CD8-positive, alpha-beta memory T cell (primary cell): ENCODE measurements at regions not wholly inside any gene's neighbourhood (a gene's known extent, or its start where the extent isn't known, plus 50 kb on each side); places are given as distances from the start of the nearest gene placed in this dataset.

Source experiments
- CTCF ChIA-PET: fragments of 350-600 bp; sonication (Branson Sonifier 250); formaldehyde crosslinking; loops from one replicate; lab custom pipeline; 2021; ENCODE audit warnings: antibody characterized with exemption; lab: Charles Lee
- POLR2A ChIA-PET: fragments of 350-600 bp; sonication (Branson Sonifier 250); formaldehyde crosslinking; loops from one replicate; lab custom pipeline; 2021; ENCODE audit warnings: antibody characterized with exemption; lab: Charles Lee
- DNase-seq, 5 donors: peaks; one replicate each; pipeline versions ENCODE4 v3.0.0 to v3.0.0-alpha.2; 2020 to 2022; ENCODE audit warnings: mixed read lengths in 1 of 5
- H3K27ac ChIP-seq: one replicate; pipeline ENCODE4 v1.7.0; 2013; ENCODE audit warnings: low read depth, mild to moderate bottlenecking, low read length, moderate library complexity
- H3K27me3 ChIP-seq: 2 replicates; pipeline ENCODE4 v1.7.0; 2013; ENCODE audit warnings: low read length, mild to moderate bottlenecking; ENCODE audit not compliant: insufficient read depth, poor library complexity, severe bottlenecking
- H3K36me3 ChIP-seq: 2 replicates; pipeline ENCODE4 v1.7.0; 2013; ENCODE audit warnings: mild to moderate bottlenecking, low read length, moderate library complexity; ENCODE audit not compliant: insufficient read depth
- H3K4me1 ChIP-seq: 2 replicates; pipeline ENCODE4 v1.7.0; 2013; ENCODE audit warnings: mild to moderate bottlenecking, low read length, moderate library complexity; ENCODE audit not compliant: insufficient read depth
- H3K4me3 ChIP-seq: 2 replicates; pipeline ENCODE4 v1.7.0; 2013; ENCODE audit warnings: mild to moderate bottlenecking, low read length
- H3K9me3 ChIP-seq: 2 replicates; pipeline ENCODE4 v1.7.0; 2013; ENCODE audit warnings: mild to moderate bottlenecking, low read length
- H3K27ac Mint-ChIP-seq, 8 donors: one replicate each; pipeline ENCODE4 v1.8.0; 2020 to 2021; ENCODE audit warnings: mixed read lengths in 8 of 8, mild to moderate bottlenecking in 6 of 8, inconsistent platforms in 3 of 8, moderate library complexity in 3 of 8
- H3K27me3 Mint-ChIP-seq, 2 donors: one replicate each; pipeline ENCODE4 v1.8.0; 2020 to 2021; ENCODE audit warnings: mixed read lengths in 2 of 2, mild to moderate bottlenecking in 1 of 2, moderate library complexity in 1 of 2
- H3K36me3 Mint-ChIP-seq, 3 donors: one replicate each; pipeline ENCODE4 v1.8.0; 2020 to 2021; ENCODE audit warnings: mixed read lengths in 3 of 3, inconsistent platforms in 1 of 3, mild to moderate bottlenecking in 1 of 3
- H3K4me1 Mint-ChIP-seq, 3 donors: one replicate each; pipeline ENCODE4 v1.8.0; 2020 to 2021; ENCODE audit warnings: mixed read lengths in 3 of 3, inconsistent platforms in 1 of 3, mild to moderate bottlenecking in 1 of 3
- H3K4me3 Mint-ChIP-seq, 7 donors: one replicate each; pipeline ENCODE4 v1.8.0; 2020 to 2021; ENCODE audit warnings: mixed read lengths in 7 of 7, mild to moderate bottlenecking in 6 of 7, moderate library complexity in 4 of 7, inconsistent platforms in 2 of 7
- H3K9me3 Mint-ChIP-seq, 5 donors: one replicate each; pipeline ENCODE4 v1.8.0; 2020 to 2022; ENCODE audit warnings: mixed read lengths in 5 of 5, mild to moderate bottlenecking in 3 of 5, moderate library complexity in 2 of 5, inconsistent platforms in 1 of 5

DNA sequence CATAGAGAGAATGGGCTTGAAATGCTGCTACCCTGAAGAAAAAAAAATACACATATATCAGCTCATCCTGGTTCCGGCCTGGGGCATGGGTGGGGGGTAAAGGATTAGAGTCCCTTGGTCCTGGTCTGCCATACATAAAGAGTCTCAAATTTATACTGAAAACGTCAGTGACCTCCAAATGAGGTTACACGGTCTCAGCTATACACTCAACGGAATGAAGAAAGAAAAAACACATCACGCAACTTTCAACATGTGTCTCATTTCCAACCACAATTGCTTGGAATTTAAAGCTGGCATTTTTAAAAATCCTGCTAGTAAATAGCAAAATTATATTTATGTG is 612.8 kb downstream of the MCTP2 start:
- Mint-ChIP-seq H3K27me3 (peaks cover 14 to 45% of the 10 kb centered on the region in 2 donors), H3K4me3 (no peak overlapping the region), H3K4me1 (peaks cover 0 to 8% (median 3%) of the 10 kb centered on the region in 3 donors), H3K27ac (no peak overlapping the region), H3K36me3 (no peaks in the 10 kb centered on the region), H3K9me3 (peaks cover 0 to 8% (median 6%) of the 10 kb centered on the region in 5 donors)
- Histone ChIP-seq H3K27me3 (no peaks in the 10 kb centered on the region), H3K9me3 (no peaks in the 10 kb centered on the region), H3K4me3 (no peak overlapping the region), H3K36me3 (no peaks in the 10 kb centered on the region), H3K4me1 (no peaks in the 10 kb centered on the region), H3K27ac (no peak overlapping the region)
- ChIA-PET CTCF (no interaction called here), POLR2A (no interaction called here)
- no peak for DNase-seq

DNA sequence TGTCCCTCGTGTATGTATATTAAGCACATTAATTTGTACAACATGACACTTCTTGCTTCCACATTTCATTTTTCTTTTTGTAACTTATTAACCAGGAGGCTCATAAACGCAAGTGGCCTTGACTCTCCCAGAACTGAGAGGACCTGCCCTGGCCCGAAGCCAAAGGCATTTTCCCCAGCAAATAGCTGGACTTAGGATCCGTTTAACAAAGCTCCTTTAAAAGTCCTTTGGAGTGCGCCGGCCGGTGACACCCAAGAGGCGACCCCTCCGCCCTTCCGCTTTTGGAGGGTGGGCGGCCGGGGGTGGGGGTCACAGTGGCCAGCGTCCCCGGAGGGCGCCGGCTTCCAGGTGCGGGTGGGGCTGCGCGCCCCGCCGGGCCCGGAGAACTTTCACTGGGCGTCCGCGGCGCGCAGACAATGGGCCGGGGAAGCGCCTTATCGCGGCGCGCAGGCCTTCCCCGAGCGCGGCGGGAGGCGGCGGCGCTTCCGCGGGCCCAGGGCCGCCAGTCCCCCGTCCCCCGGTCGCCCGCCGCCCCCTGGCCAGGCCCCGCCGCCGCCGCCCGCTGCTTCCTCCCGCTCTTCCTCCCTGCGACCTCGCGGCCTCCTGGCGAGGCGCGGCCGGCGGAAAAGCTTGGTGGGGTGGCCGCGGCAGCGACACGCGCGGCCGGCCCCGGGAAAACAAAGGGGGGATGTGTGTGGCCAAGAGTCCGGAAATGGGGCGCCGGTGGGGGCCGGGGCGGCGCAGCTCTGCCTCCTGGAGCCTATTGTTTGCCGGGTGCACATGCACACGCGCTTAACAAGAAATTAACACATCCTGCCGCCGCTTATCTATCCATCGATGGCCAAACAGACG is 613.4 kb downstream of the MCTP2 start:
- DNase-seq: no peak
- H3K4me3 ChIP-seq: no peak overlapping the region
- no peaks in the 10 kb centered on the region for H3K36me3 Mint-ChIP-seq
- peaks cover 0 to 8% (median 3%) of the 10 kb centered on the region in 3 donors for H3K4me1 Mint-ChIP-seq
- H3K4me1 ChIP-seq: no peaks in the 10 kb centered on the region
- H3K27me3 ChIP-seq: no peaks in the 10 kb centered on the region
- no peaks in the 10 kb centered on the region for H3K9me3 ChIP-seq
- no peaks in the 10 kb centered on the region for H3K36me3 ChIP-seq
- ChIA-PET POLR2A (no interaction called here), CTCF (no interaction called here)
- no peak overlapping the region for H3K27ac ChIP-seq
- no peak overlapping the region for H3K27ac Mint-ChIP-seq
- H3K4me3 Mint-ChIP-seq: no peak overlapping the region
- H3K9me3 Mint-ChIP-seq: peaks cover 0 to 9% (median 6%) of the 10 kb centered on the region in 5 donors
- peaks cover 14 to 45% of the 10 kb centered on the region in 2 donors for H3K27me3 Mint-ChIP-seq

DNA sequence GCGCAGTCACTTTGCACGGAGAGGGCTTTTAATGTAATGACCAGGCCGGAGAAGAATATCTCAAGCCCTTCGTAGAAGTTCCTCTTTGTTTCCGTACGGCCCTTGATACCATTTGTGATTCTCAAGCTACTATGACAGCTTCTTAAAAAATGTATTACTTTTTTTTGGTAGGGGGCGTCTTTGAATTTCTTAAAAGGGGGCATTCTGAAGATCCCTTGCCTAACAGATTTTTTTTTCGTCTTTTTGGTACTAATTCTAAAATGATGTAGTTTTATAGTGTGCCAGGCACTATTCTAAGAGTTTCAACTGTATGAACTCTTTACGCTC is 614.0 kb downstream of the MCTP2 start:
- no peaks in the 10 kb centered on the region for H3K27me3 ChIP-seq
- H3K4me3 ChIP-seq: no peak overlapping the region
- H3K36me3 ChIP-seq: no peaks in the 10 kb centered on the region
- no peaks in the 10 kb centered on the region for H3K4me1 ChIP-seq
- H3K9me3 Mint-ChIP-seq: peaks cover 0 to 14% (median 7%) of the 10 kb centered on the region in 5 donors
- H3K27me3 Mint-ChIP-seq: peaks cover 14 to 45% of the 10 kb centered on the region in 2 donors
- H3K27ac Mint-ChIP-seq: no peak overlapping the region
- peak overlapping the region; percentile 46 for H3K27ac ChIP-seq
- H3K4me1 Mint-ChIP-seq: peaks cover 0 to 8% (median 3%) of the 10 kb centered on the region in 3 donors
- no peak overlapping the region for H3K4me3 Mint-ChIP-seq
- no peak for DNase-seq
- no peaks in the 10 kb centered on the region for H3K9me3 ChIP-seq
- ChIA-PET CTCF (no interaction called here), POLR2A (no interaction called here)
- no peaks in the 10 kb centered on the region for H3K36me3 Mint-ChIP-seq

DNA sequence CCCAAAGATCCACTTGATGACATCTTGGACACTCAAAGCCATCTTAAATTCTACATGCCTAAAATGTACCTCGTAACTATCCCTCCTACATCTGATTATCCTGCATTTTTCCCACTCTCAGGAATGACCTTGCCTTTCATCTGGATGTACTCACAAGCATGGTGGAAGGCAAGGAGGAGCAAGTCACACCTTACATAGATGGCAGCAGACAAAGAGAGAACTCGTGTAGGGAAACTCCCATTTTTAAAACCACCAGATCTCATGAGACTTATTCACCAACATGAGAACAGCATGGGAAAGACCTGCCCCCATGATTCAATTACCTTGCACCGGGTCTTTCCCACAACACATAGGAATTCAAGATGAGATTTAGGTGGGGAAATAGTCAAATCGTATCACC is 616.0 kb downstream of the MCTP2 start:
- peaks cover 14 to 40% of the 10 kb centered on the region in 2 donors for H3K27me3 Mint-ChIP-seq
- POLR2A ChIA-PET: no interaction called here
- H3K27ac Mint-ChIP-seq: no peak overlapping the region
- H3K9me3 Mint-ChIP-seq: peaks cover 3 to 18% (median 6%) of the 10 kb centered on the region in 5 donors
- H3K4me3 Mint-ChIP-seq: no peak overlapping the region
- Histone ChIP-seq H3K36me3 (no peaks in the 10 kb centered on the region), H3K27ac (no peak overlapping the region), H3K27me3 (no peaks in the 10 kb centered on the region), H3K4me3 (no peak overlapping the region), H3K9me3 (no peaks in the 10 kb centered on the region), H3K4me1 (no peaks in the 10 kb centered on the region)
- peaks cover 0 to 8% (median 3%) of the 10 kb centered on the region in 3 donors for H3K4me1 Mint-ChIP-seq
- CTCF ChIA-PET: no interaction called here
- DNase-seq: no peak
- H3K36me3 Mint-ChIP-seq: no peaks in the 10 kb centered on the region

DNA sequence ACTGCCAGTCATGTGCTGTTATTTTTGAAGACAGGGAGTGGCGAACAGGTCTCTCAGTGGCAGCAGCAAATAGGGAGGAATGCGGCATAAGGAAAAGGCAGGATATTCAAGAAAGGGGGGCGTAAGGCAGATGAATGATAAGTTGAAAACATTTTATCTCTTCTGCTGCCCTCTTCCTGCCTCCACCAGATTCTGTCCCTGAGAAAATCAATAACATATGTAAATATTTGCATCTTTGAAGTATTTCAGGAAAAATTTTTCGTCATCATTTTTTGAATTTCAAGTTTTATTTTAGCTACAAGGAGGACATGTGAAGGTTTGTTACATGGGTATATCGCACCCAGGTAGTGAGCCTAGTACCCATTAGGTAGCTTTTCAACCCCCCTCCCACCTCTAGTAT is 616.7 kb downstream of the MCTP2 start:
- Mint-ChIP-seq H3K4me1 (peaks cover 0 to 8% (median 3%) of the 10 kb centered on the region in 3 donors), H3K27me3 (peaks cover 17 to 34% of the 10 kb centered on the region in 2 donors), H3K36me3 (no peaks in the 10 kb centered on the region), H3K27ac (no peak overlapping the region), H3K4me3 (no peak overlapping the region), H3K9me3 (peaks cover 3 to 20% (median 6%) of the 10 kb centered on the region in 5 donors)
- Histone ChIP-seq H3K4me1 (no peaks in the 10 kb centered on the region), H3K4me3 (no peak overlapping the region), H3K9me3 (no peaks in the 10 kb centered on the region), H3K27ac (no peak overlapping the region), H3K36me3 (no peaks in the 10 kb centered on the region), H3K27me3 (no peaks in the 10 kb centered on the region)
- POLR2A ChIA-PET: no interaction called here
- DNase-seq: no peak
- CTCF ChIA-PET: no interaction called here

DNA sequence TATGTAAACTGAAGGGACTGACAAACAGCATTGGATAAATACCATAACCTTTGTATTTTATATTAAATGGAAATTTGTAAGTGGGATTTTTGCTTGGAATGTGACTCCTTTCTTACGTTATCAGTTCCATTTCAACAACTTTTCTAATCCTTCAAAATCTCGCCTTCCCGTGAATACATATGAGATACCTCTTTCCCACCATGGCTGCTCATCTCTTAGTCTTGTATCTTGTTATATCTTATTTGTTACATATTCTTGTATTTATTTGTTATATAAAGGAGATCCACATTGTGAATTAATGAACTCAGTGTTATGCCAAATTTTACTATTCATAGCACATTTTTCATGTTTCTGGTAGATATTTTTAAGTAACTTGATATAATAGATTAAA is 623.7 kb downstream of the MCTP2 start:
- CTCF ChIA-PET: no interaction called here
- H3K36me3 ChIP-seq: no peaks in the 10 kb centered on the region
- H3K4me1 ChIP-seq: no peaks in the 10 kb centered on the region
- no peak for DNase-seq
- H3K9me3 ChIP-seq: no peaks in the 10 kb centered on the region
- Mint-ChIP-seq H3K27me3 (peaks cover 2 to 6% of the 10 kb centered on the region in 2 donors), H3K4me3 (no peak overlapping the region), H3K9me3 (peaks cover 3 to 12% (median 6%) of the 10 kb centered on the region in 5 donors), H3K4me1 (no peaks in the 10 kb centered on the region), H3K36me3 (no peaks in the 10 kb centered on the region), H3K27ac (no peak overlapping the region)
- POLR2A ChIA-PET: no interaction called here
- H3K27ac ChIP-seq: no peak overlapping the region
- H3K4me3 ChIP-seq: no peak overlapping the region
- H3K27me3 ChIP-seq: no peaks in the 10 kb centered on the region

DNA sequence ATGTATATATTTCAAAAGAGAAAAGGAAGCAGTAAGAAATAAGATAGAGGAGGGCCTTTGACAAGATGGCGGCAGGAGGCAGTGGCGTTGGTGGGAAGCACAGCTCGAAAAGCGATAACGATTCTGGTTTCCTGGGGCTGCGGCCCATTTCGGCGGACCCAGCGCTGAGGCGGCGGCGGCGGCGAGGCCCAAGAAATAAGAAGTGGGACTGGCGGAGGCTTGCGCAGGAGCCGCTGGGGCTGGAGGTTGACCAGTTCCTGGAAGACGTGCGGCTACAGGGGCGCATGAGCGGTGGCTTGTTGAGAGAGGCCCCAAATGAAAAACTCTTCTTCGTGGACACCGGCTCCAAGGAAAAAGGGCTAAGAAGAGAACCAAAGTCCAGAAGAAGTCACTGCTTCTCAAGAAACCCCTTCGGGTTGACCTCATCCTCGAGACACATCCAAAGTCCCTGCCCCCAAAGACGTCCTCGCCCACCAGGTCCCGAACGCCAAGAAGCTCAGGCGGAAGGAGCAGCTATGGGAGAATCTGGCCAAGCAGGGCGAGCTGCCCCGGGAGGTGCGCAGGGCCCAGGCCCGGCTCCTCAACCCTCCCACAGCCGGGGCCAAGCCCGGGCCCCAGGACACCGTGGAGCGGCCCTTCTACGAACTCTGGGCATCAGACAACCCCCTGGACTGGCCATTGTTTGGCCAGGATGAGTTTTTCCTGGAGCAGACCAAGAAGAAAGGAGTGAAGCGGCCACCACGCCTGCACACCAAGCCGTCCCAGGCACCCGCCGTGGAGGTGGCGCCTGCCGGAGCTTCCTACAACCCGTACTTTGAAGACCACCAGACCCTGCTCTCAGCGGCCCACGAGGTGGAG is 624.3 kb downstream of the MCTP2 start:
- Histone ChIP-seq H3K4me1 (no peaks in the 10 kb centered on the region), H3K27ac (peak overlapping the region; percentile 57), H3K9me3 (no peaks in the 10 kb centered on the region), H3K27me3 (no peaks in the 10 kb centered on the region), H3K36me3 (no peaks in the 10 kb centered on the region), H3K4me3 (no peak overlapping the region)
- DNase-seq: no peak
- POLR2A ChIA-PET: no interaction called here
- Mint-ChIP-seq H3K9me3 (peaks cover 3 to 7% (median 6%) of the 10 kb centered on the region in 5 donors), H3K27ac (no peak overlapping the region), H3K27me3 (peaks cover 2 to 3% of the 10 kb centered on the region in 2 donors), H3K4me3 (no peak overlapping the region), H3K36me3 (no peaks in the 10 kb centered on the region), H3K4me1 (no peaks in the 10 kb centered on the region)
- CTCF ChIA-PET: no interaction called here

DNA sequence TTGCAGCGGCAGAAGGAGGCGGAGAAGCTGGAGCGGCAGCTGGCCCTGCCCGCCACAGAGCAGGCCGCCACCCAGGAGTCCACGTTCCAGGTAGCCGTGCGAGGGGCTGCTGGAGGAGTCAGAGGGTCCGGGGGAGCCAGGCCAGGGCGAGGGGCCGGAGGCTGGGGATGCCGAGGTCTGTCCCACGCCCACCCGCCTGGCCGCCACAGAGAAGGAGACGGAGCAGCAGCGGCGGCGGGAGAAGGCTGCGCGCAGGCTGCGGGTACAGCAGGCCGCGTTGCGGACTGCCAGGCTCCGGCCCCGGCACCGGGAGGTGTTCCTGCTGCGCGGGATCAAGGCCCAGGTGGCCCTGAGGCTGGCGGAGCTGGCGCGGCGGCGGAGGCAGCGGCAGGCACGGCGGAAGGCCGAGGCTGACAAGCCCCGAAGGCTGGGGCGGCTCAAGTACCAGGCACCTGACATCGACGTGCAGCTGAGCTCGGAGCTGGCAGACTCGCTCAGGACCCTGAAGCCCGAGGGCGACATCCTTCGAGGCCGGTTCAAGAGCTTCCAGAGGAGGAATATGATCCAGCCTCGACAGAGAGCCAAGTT is 625.0 kb downstream of the MCTP2 start:
- POLR2A ChIA-PET: no interaction called here
- Mint-ChIP-seq H3K27me3 (peaks cover 0 to 2% of the 10 kb centered on the region in 2 donors), H3K4me1 (no peaks in the 10 kb centered on the region), H3K27ac (no peak overlapping the region), H3K9me3 (peaks cover 3 to 7% (median 6%) of the 10 kb centered on the region in 5 donors), H3K36me3 (no peaks in the 10 kb centered on the region), H3K4me3 (no peak overlapping the region)
- DNase-seq: no peak
- no peaks in the 10 kb centered on the region for H3K4me1 ChIP-seq
- peak overlapping the region; percentile 17 for H3K27ac ChIP-seq
- H3K9me3 ChIP-seq: no peaks in the 10 kb centered on the region
- no peaks in the 10 kb centered on the region for H3K27me3 ChIP-seq
- H3K4me3 ChIP-seq: no peak overlapping the region
- no peaks in the 10 kb centered on the region for H3K36me3 ChIP-seq
- CTCF ChIA-PET: no interaction called here
